HepG2 (cell line): ENCODE measurements at regions not wholly inside any gene's neighbourhood (a gene's known extent, or its start where the extent isn't known, plus 50 kb on each side); places are given as distances from the start of the nearest gene placed in this dataset.

Experiments used
- ATAC-seq: fragments of 200-7000 bp; cut with Tn5 transposase; 3 replicates; pipeline ENCODE4 v1.9.1; 2020; ENCODE audit warnings: mild to moderate bottlenecking, moderate library complexity
- BruUV-seq: library from RNA; stranded (reverse); fragments of 400-500 nt; replicated peaks from 2 replicates; lab custom pipeline; 2021; lab: Mats Ljungman, UMichigan
- CTCF ChIA-PET: fragments of 300-600 bp; formaldehyde crosslinking; extraction: SDS; loops from one replicate; lab custom pipeline; 2021; ENCODE audit warnings: low total read pairs, inconsistent platforms, low intra/inter-chr PET ratio; lab: Yijun Ruan, JAX
- POLR2A ChIA-PET: fragments of 350-600 bp; sonication (Branson Sonifier 250); formaldehyde crosslinking; loops from one replicate; lab custom pipeline; 2020; ENCODE audit warnings: antibody characterized with exemption, inconsistent platforms; lab: Yijun Ruan, JAX
- DNase-seq: peaks from one replicate; pipeline ENCODE4 v3.0.0-alpha.2; 2015; ENCODE audit warnings: low spot score
- FAIRE-seq: peaks from 3 replicates; lab custom pipeline; 2011; peaks lifted over from hg19 to GRCh38; lab: Jason Lieb, UNC
- H2AFZ ChIP-seq: one replicate; pipeline ENCODE4 v1.6.1; 2011; ENCODE audit warnings: low read length, inconsistent platforms
- H3K27ac ChIP-seq: fragments of 300-600 bp; 3 replicates; pipeline ENCODE4 v1.8.0; 2011; ENCODE audit warnings: mixed run types, mild to moderate bottlenecking, mixed read lengths, low read length, inconsistent platforms; ENCODE audit not compliant: insufficient read depth; ENCODE audit errors: extremely low read length
- H3K27me3 ChIP-seq, 2 experiments: fragments of 200-600 bp in 1 of 2; 2 replicates in 1 of 2; 3 replicates in 1 of 2; pipeline versions ENCODE4 v1.6.0 to v1.8.0; 2011; ENCODE audit warnings: low read length in 2 of 2, mild to moderate bottlenecking in 2 of 2, moderate library complexity in 2 of 2, inconsistent platforms in 1 of 2; ENCODE audit not compliant: insufficient read depth in 2 of 2, control insufficient read depth in 1 of 2
- H3K36me3 ChIP-seq, 2 experiments: fragments of 200-600 bp in 1 of 2; replicated peaks in 1 of 2; 2 replicates in 1 of 2; 3 replicates in 1 of 2; pipeline versions ENCODE4 v1.5.1 to v1.8.0; 2011; ENCODE audit warnings: low read length in 2 of 2, inconsistent platforms in 1 of 2; ENCODE audit not compliant: insufficient read depth in 2 of 2, control insufficient read depth in 1 of 2
- H3K4me1 ChIP-seq: 2 replicates; pipeline ENCODE4 v1.5.1; 2012; ENCODE audit warnings: low read length, inconsistent platforms; ENCODE audit not compliant: insufficient read depth
- H3K4me2 ChIP-seq: 2 replicates; pipeline ENCODE4 v1.6.0; 2011; ENCODE audit warnings: low read depth, low read length, inconsistent platforms
- H3K4me3 ChIP-seq, 3 experiments: fragments of 200-600 bp in 1 of 3; sonication (generic), shearing (Covaris generic) in 1 of 3; replicated peaks in 1 of 3; 2 replicates each; pipeline ENCODE4 v1.5.1; 2011 to 2016; ENCODE audit warnings: low read length in 3 of 3, inconsistent platforms in 2 of 3, low read depth in 2 of 3, mild to moderate bottlenecking in 2 of 3, control low read depth in 1 of 3, mixed read lengths in 1 of 3; ENCODE audit not compliant: insufficient read depth in 1 of 3
- H3K79me2 ChIP-seq: one replicate; pipeline ENCODE4 v1.6.1; 2011; ENCODE audit warnings: low read length, inconsistent platforms; ENCODE audit not compliant: insufficient read depth
- H3K9ac ChIP-seq: 2 replicates; pipeline ENCODE4 v1.6.0; 2011; ENCODE audit warnings: mild to moderate bottlenecking, low read depth, low read length, inconsistent platforms; ENCODE audit not compliant: insufficient read depth
- H3K9me3 ChIP-seq: 2 replicates; pipeline ENCODE4 v1.5.1; 2012; ENCODE audit warnings: mild to moderate bottlenecking, low read length
- H4K20me1 ChIP-seq: 2 replicates; pipeline ENCODE4 v1.6.0; 2011; ENCODE audit warnings: inconsistent platforms, mild to moderate bottlenecking, low read length, moderate library complexity; ENCODE audit not compliant: insufficient read depth
- ADNP ChIP-seq: sonication (generic); formaldehyde crosslinking; IDR thresholded peaks from 2 replicates; pipeline ENCODE4 v1.4.0; 2020; ENCODE audit warnings: missing genetic modification reagents
- CHCHD3 ChIP-seq: sonication (generic); formaldehyde crosslinking; IDR thresholded peaks from 2 replicates; pipeline ENCODE4 v1.8.0; 2022; ENCODE audit warnings: mild to moderate bottlenecking, missing genetic modification reagents, moderate library complexity
- KLF12 ChIP-seq: sonication (generic); formaldehyde crosslinking; IDR thresholded peaks from 2 replicates; pipeline ENCODE4 v1.4.0; 2020; ENCODE audit warnings: missing genetic modification reagents, borderline replicate concordance
- RBFOX2 ChIP-seq: fragments of 200-400 bp; formaldehyde crosslinking; IDR thresholded peaks from 2 replicates; pipeline ENCODE4 v1.6.1; 2017; ENCODE audit warnings: low read depth, mild to moderate bottlenecking, low read length
- RBM22 ChIP-seq: fragments of 200-400 bp; formaldehyde crosslinking; optimal IDR thresholded peaks from 2 replicates; pipeline ENCODE3; 2017; ENCODE audit warnings: mild to moderate bottlenecking, low read length, moderate library complexity
- REL ChIP-seq: sonication (generic); formaldehyde crosslinking; conservative IDR thresholded peaks from 2 replicates; pipeline ENCODE4 v1.8.0; 2022; ENCODE audit warnings: mild to moderate bottlenecking, missing genetic modification reagents, moderate library complexity
- RXRA ChIP-seq: sonication (generic); formaldehyde crosslinking; IDR thresholded peaks from 2 replicates; pipeline ENCODE4 v1.5.1; 2020; ENCODE audit warnings: missing genetic modification reagents
- SMAD1 ChIP-seq: sonication (generic); formaldehyde crosslinking; IDR thresholded peaks from 2 replicates; pipeline ENCODE4 v1.4.0; 2020; ENCODE audit warnings: missing genetic modification reagents, low read depth, mild to moderate bottlenecking, borderline replicate concordance
- ZFP36 ChIP-seq: fragments of 150-350 bp; IDR thresholded peaks from 2 replicates; pipeline ENCODE4 v1.6.1; 2018; ENCODE audit warnings: borderline replicate concordance, low read length, low read depth; ENCODE audit not compliant: partially characterized antibody
- ZNF460 ChIP-seq: sonication (generic); formaldehyde crosslinking; IDR thresholded peaks from 2 replicates; pipeline ENCODE4 v1.5.1; 2020; ENCODE audit warnings: missing genetic modification reagents, mild to moderate bottlenecking, borderline replicate concordance
- ZNF564 ChIP-seq: sonication (generic); formaldehyde crosslinking; IDR thresholded peaks from 2 replicates; pipeline ENCODE4 v1.8.1; 2023; ENCODE audit warnings: mild to moderate bottlenecking, missing genetic modification reagents
- WGBS: methylation state at CpG from one replicate; pipeline ENCODE4 v1.1.6; 2017; ENCODE audit warnings: low lambda C conversion rate; 5-methylcytosine and 5-hydroxymethylcytosine counted together
- in situ Hi-C: cut with HindIII; loops from 2 replicates; pipeline ENCODE4 v1.10.0; 2017; ENCODE audit warnings: low pct_unique_long_range_greater_than_20kb; ENCODE audit not compliant: extremely low pct_ligation_motif_present
- intact Hi-C: fragments of 100-400 bp; cut with micrococcal nuclease; formaldehyde crosslinking; loops from one replicate; pipeline ENCODE4 v1.10.0; 2022; ENCODE audit not compliant: unreplicated experiment
- TF ChIP-seq, protein P1 (sequence below): sonication (generic); formaldehyde crosslinking; IDR thresholded peaks from 2 replicates; pipeline ENCODE4 v1.8.0; 2022; ENCODE audit warnings: mild to moderate bottlenecking, missing genetic modification reagents, borderline replicate concordance
- TF ChIP-seq, protein P2 (sequence below): IDR thresholded peaks from 2 replicates; pipeline ENCODE4 v1.6.1; 2016; ENCODE audit warnings: missing compliant biosample characterization, missing genetic modification reagents, borderline replicate concordance

GRCh38 chr6:100105919-100106529 is 112.0 kb upstream of the MCHR2 start (continued):
- TF ChIP-seq, protein P1, sequence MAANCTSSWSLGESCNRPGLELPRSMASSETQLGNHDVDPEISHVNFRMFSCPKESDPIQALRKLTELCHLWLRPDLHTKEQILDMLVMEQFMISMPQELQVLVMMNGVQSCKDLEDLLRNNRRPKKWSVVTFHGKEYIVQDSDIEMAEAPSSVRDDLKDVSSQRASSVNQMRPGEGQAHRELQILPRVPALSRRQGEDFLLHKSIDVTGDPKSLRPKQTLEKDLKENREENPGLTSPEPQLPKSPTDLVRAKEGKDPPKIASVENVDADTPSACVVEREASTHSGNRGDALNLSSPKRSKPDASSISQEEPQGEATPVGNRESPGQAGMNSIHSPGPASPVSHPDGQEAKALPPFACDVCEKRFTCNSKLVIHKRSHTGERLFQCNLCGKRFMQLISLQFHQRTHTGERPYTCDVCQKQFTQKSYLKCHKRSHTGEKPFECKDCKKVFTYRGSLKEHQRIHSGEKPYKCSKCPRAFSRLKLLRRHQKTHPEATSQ (CRISPR knock-in tag): no peak
- no peak for TF ChIP-seq REL (CRISPR knock-in tag)
- TF ChIP-seq RBM22: no peak

DNA sequence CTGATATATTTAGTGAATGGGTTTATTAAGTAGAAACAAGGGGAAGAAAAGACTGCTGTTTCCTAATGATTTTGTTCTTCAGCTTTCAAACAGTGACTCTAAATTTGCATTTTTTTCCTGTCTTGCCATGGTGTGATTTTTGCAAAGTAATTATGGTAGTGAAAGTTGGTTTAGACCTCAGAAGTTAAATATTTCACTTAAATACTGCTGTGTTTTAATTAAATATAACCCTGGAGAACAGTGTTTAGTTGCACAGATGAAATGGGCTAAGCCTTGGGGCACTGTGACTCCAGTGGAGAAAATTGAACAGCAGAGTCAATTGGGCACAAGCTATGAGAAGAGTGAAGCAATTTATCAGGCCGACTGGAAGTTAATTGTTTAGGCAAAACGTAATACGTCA is 111.1 kb upstream of the MCHR2 start:
- Histone ChIP-seq H2AFZ (no peak overlapping the region), H3K4me3 (no peak overlapping the region), H3K27ac (no peak overlapping the region), H3K4me1 (no peaks in the 10 kb centered on the region), H3K9ac (no peak overlapping the region), H4K20me1 (no peaks in the 10 kb centered on the region), H3K36me3 (no peaks in the 10 kb centered on the region), H3K27me3 (no peaks in the 10 kb centered on the region), H3K4me2 (no peak overlapping the region), H3K9me3 (no peaks in the 10 kb centered on the region), H3K79me2 (no peaks in the 10 kb centered on the region)
- TF ChIP-seq CHCHD3 (CRISPR knock-in tag) (no peak), ADNP (CRISPR knock-in tag) (no peak)
- POLR2A ChIA-PET: no interaction called here
- no peak for DNase-seq
- intact Hi-C loops (no loop called here), in situ Hi-C loops (no loop called here)
- no peak for FAIRE-seq
- 2% methylated on average over 3 of the region's 3 CpGs for WGBS
- no peak for ATAC-seq
- no TSS peak for BruUV-seq
- CTCF ChIA-PET: no interaction called here

GRCh38 chr6:100103931-100104330 is 109.9 kb upstream of the MCHR2 start:
- CTCF ChIA-PET: no interaction called here
- DNase-seq: no peak
- Histone ChIP-seq H3K9me3 (no peaks in the 10 kb centered on the region), H3K9ac (no peak overlapping the region), H3K4me3 (no peak overlapping the region), H3K4me1 (no peaks in the 10 kb centered on the region), H3K27me3 (no peaks in the 10 kb centered on the region), H3K36me3 (no peaks in the 10 kb centered on the region), H4K20me1 (no peaks in the 10 kb centered on the region), H2AFZ (no peak overlapping the region), H3K4me2 (no peak overlapping the region), H3K27ac (no peak overlapping the region), H3K79me2 (no peaks in the 10 kb centered on the region)
- POLR2A ChIA-PET: no interaction called here
- no peak for ATAC-seq
- no TSS peak for BruUV-seq
- 2% methylated on average over 2 of the region's 2 CpGs for WGBS
- in situ Hi-C loops: no loop called here
- no peak for FAIRE-seq
- intact Hi-C loops: no loop called here
- TF ChIP-seq, protein P2, sequence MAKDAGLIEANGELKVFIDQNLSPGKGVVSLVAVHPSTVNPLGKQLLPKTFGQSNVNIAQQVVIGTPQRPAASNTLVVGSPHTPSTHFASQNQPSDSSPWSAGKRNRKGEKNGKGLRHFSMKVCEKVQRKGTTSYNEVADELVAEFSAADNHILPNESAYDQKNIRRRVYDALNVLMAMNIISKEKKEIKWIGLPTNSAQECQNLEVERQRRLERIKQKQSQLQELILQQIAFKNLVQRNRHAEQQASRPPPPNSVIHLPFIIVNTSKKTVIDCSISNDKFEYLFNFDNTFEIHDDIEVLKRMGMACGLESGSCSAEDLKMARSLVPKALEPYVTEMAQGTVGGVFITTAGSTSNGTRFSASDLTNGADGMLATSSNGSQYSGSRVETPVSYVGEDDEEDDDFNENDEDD: no peak
- TF ChIP-seq RXRA (CRISPR knock-in tag): no peak
- TF ChIP-seq ZNF460: no peak
- TF ChIP-seq ZFP36: no peak
- no peak for TF ChIP-seq ZNF564 (CRISPR knock-in tag)
- no peak for TF ChIP-seq KLF12 (CRISPR knock-in tag)
- TF ChIP-seq SMAD1 (CRISPR knock-in tag): no peak
- no peak for TF ChIP-seq RBFOX2
